ENCODE measurements at regions not wholly inside any gene's neighbourhood (a gene's known extent, or its start where the extent isn't known, plus 50 kb on each side); places are given as distances from the start of the nearest gene placed in this dataset.

DNA sequence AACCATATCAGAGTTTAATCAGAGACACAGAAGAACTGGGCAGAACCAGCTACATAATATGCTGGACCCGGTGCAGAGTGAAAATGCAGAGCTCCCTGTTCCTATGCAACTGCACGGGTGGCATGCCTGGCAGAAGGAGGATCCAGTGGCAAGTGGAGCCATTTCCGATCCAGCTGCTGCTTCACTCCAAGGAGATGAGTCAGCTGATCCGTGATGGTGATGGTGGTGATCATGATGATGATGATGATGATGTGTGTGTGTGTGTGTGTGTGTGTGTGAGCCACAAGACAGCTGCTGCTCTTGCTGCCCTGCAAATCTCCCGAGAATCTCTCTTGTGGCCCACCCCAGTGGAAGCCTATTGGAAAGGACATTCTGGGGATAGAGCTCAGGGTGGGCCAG, 133.0 kb downstream of the URB2 start:
- H3K27me3 ChIP-seq (ENCODE audit: insufficient read depth, poor library complexity, severe bottlenecking), result no peaks in the 10 kb centered on the region
- TF ChIP-seq, protein P1, sequence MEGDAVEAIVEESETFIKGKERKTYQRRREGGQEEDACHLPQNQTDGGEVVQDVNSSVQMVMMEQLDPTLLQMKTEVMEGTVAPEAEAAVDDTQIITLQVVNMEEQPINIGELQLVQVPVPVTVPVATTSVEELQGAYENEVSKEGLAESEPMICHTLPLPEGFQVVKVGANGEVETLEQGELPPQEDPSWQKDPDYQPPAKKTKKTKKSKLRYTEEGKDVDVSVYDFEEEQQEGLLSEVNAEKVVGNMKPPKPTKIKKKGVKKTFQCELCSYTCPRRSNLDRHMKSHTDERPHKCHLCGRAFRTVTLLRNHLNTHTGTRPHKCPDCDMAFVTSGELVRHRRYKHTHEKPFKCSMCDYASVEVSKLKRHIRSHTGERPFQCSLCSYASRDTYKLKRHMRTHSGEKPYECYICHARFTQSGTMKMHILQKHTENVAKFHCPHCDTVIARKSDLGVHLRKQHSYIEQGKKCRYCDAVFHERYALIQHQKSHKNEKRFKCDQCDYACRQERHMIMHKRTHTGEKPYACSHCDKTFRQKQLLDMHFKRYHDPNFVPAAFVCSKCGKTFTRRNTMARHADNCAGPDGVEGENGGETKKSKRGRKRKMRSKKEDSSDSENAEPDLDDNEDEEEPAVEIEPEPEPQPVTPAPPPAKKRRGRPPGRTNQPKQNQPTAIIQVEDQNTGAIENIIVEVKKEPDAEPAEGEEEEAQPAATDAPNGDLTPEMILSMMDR (IDR thresholded peaks at IDR 0.05; ENCODE audit: poor library complexity, severe bottlenecking), result no peak
- H3K27ac ChIP-seq (ENCODE audit: poor library complexity, severe bottlenecking), result no peak overlapping the region
- H3K9me3 ChIP-seq (ENCODE audit: severe bottlenecking), result no peaks in the 10 kb centered on the region
- H3K4me3 ChIP-seq (ENCODE audit: severe bottlenecking), result no peak overlapping the region
- no peak for ATAC-seq (ENCODE audit: low read depth)
- no peaks in the 10 kb centered on the region for H3K4me1 ChIP-seq (ENCODE audit: insufficient read depth, poor library complexity, severe bottlenecking)
- no peaks in the 10 kb centered on the region for H3K36me3 ChIP-seq (ENCODE audit: low read depth)
- no peak for DNase-seq (ENCODE audit: low spot score)

DNA sequence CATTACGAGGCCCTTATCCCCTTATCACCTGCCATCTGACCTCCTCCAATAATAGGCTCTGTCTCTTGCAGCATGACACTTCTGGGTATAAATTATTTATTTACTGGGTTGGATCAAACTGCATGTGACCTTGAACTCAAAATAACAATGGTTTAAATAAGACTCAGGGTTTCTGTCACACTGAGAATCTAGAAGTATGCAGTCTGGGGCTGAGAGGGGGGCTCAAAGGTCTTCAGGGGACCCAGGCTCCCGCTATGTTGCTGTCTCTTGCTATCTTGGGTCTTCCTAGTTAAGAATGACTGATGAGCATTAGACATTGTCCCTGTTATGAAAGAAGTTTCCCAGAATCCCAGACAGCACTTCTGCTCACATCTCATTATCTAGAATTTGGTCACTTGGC, 133.5 kb downstream of the URB2 start:
- H3K9me3 ChIP-seq (ENCODE audit: severe bottlenecking), result no peaks in the 10 kb centered on the region
- H3K27ac ChIP-seq (ENCODE audit: poor library complexity, severe bottlenecking), result no peak overlapping the region
- H3K27me3 ChIP-seq (ENCODE audit: insufficient read depth, poor library complexity, severe bottlenecking), result no peaks in the 10 kb centered on the region
- no peaks in the 10 kb centered on the region for H3K4me1 ChIP-seq (ENCODE audit: insufficient read depth, poor library complexity, severe bottlenecking)
- no peaks in the 10 kb centered on the region for H3K36me3 ChIP-seq (ENCODE audit: low read depth)
- ATAC-seq (ENCODE audit: low read depth) (no peak), DNase-seq (ENCODE audit: low spot score) (no peak)
- H3K4me3 ChIP-seq (ENCODE audit: severe bottlenecking), result no peak overlapping the region
- TF ChIP-seq, protein P1 (IDR thresholded peaks at IDR 0.05; ENCODE audit: poor library complexity, severe bottlenecking), result no peak

DNA sequence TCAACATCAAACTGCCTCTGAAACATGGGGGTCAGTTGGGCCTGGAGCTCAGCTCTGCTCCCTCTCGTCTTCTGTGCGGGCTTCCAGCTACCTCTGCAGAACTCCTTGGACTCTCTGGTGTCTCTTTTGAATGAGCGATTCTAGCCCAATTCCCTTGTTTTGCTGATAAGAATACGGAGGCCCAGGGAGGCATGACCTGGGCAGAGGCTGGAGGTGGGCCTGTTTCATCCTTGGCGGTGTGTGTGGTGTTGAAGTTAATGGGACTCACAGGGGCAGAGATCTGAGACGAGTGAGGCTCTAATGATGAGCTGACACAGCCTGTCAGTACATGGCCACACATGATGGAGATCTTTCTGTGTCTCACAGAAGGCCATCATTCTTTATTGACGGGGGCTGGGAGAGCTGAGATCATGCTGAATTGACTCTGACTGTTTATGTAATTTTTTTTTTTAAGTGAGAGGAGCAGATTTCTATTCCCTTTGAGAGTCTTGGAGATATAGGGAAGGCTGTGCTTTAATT, 134.5 kb downstream of the URB2 start:
- no peak overlapping the region for H3K4me3 ChIP-seq (ENCODE audit: severe bottlenecking)
- H3K9me3 ChIP-seq (ENCODE audit: severe bottlenecking), result no peaks in the 10 kb centered on the region
- no peaks in the 10 kb centered on the region for H3K36me3 ChIP-seq (ENCODE audit: low read depth)
- DNase-seq (ENCODE audit: low spot score), result no peak
- H3K4me1 ChIP-seq (ENCODE audit: insufficient read depth, poor library complexity, severe bottlenecking), result no peaks in the 10 kb centered on the region
- TF ChIP-seq, protein P1 (IDR thresholded peaks at IDR 0.05; ENCODE audit: poor library complexity, severe bottlenecking), result no peak
- H3K27ac ChIP-seq (ENCODE audit: poor library complexity, severe bottlenecking), result no peak overlapping the region
- no peaks in the 10 kb centered on the region for H3K27me3 ChIP-seq (ENCODE audit: insufficient read depth, poor library complexity, severe bottlenecking)
- no peak for ATAC-seq (ENCODE audit: low read depth)

DNA sequence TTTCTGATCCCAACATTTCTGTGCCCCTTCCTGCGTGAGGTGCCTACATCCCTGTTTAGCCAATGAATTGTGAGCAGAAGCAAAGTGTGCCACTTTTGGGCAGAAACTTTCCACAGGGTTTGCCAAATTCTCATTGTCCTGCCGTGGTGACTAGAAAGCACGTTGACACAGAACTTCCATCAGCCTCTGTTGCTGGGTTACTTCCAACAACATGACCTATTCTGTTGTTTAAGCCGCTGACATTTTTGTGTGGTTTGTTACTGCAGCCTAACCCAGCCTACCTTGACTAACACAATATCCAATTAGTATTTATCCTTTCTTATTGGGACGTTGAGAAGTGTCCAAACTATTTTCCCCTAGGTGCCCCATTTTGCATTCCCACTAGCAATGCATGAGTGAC, 136.8 kb downstream of the URB2 start:
- no peak for ATAC-seq (ENCODE audit: low read depth)
- H3K9me3 ChIP-seq (ENCODE audit: severe bottlenecking), result no peaks in the 10 kb centered on the region
- TF ChIP-seq, protein P1 (IDR thresholded peaks at IDR 0.05; ENCODE audit: poor library complexity, severe bottlenecking), result no peak
- no peak overlapping the region for H3K4me3 ChIP-seq (ENCODE audit: severe bottlenecking)
- no peaks in the 10 kb centered on the region for H3K36me3 ChIP-seq (ENCODE audit: low read depth)
- no peaks in the 10 kb centered on the region for H3K4me1 ChIP-seq (ENCODE audit: insufficient read depth, poor library complexity, severe bottlenecking)
- no peak for DNase-seq (ENCODE audit: low spot score)
- no peaks in the 10 kb centered on the region for H3K27me3 ChIP-seq (ENCODE audit: insufficient read depth, poor library complexity, severe bottlenecking)
- H3K27ac ChIP-seq (ENCODE audit: poor library complexity, severe bottlenecking), result no peak overlapping the region

DNA sequence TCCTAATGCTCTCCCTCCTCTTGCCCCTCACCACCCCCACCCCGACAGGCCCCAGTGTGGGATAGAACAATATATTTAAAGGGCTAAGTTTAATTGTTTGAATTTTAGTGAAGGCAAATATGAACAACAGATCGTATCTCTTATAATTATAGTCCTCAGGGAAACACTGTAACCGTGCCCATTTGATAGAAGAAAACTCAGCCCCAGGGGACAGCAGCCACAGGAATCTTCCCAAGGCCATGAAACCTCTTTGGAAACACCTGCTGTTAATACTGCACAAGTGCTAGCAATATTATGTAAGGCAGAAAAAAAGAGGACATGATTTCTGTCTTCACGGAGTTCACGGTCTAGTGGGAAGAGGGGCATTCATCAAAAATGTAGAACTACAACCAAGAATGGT, 142.2 kb downstream of the URB2 start:
- Histone ChIP-seq H3K4me1 (ENCODE audit: insufficient read depth, poor library complexity, severe bottlenecking) (no peaks in the 10 kb centered on the region), H3K4me3 (ENCODE audit: severe bottlenecking) (no peak overlapping the region), H3K9me3 (ENCODE audit: severe bottlenecking) (no peaks in the 10 kb centered on the region), H3K27me3 (ENCODE audit: insufficient read depth, poor library complexity, severe bottlenecking) (no peaks in the 10 kb centered on the region), H3K36me3 (ENCODE audit: low read depth) (no peaks in the 10 kb centered on the region), H3K27ac (ENCODE audit: poor library complexity, severe bottlenecking) (no peak overlapping the region)
- DNase-seq (ENCODE audit: low spot score) (no peak), ATAC-seq (ENCODE audit: low read depth) (no peak)
- TF ChIP-seq, protein P1 (IDR thresholded peaks at IDR 0.05; ENCODE audit: poor library complexity, severe bottlenecking), result no peak
